ENCODE measurements at regions not wholly inside any gene's neighbourhood (a gene's known extent, or its start where the extent isn't known, plus 50 kb on each side); places are given as distances from the start of the nearest gene placed in this dataset.

DNA sequence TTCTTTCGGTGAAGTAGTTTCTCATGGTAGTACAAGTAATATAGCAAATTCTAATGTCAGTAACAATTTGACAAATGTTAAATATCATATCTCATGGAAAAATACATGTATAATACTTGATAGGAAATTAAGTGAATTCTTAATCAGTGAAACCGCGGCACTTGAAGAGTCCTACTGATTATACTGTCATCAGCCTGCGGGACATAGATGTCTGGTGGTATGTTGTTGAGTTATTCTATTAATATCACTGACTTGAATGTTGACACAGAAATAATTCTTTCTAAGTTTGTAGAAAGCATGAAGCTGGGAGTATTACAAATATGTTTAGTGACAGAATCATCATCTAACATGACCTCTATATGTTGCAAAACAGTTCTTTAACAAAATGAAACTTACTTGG is 479.8 kb upstream of the IMPG1 start:
- H3K4me3 Mint-ChIP-seq = no peak overlapping the region
- no peaks in the 10 kb centered on the region for H3K4me1 Mint-ChIP-seq (ENCODE audit: low read depth)
- peaks cover 12% of the 10 kb centered on the region for H3K9me3 Mint-ChIP-seq
- no peaks in the 10 kb centered on the region for H3K36me3 Mint-ChIP-seq (ENCODE audit: low read depth)
- no peak for TF ChIP-seq CTCF (IDR thresholded peaks at IDR 0.05)
- no peak for DNase-seq
- no peaks in the 10 kb centered on the region for H3K27me3 Mint-ChIP-seq (ENCODE audit: insufficient read depth)
- H3K27ac Mint-ChIP-seq = no peak overlapping the region

GRCh38 chr6:76533661-76534060 is 461.2 kb upstream of the IMPG1 start:
- H3K27me3 Mint-ChIP-seq (ENCODE audit: insufficient read depth) = no peaks in the 10 kb centered on the region
- H3K9me3 Mint-ChIP-seq = peaks cover 44% of the 10 kb centered on the region
- no peak overlapping the region for H3K4me3 Mint-ChIP-seq
- H3K27ac Mint-ChIP-seq = no peak overlapping the region
- H3K36me3 Mint-ChIP-seq (ENCODE audit: low read depth) = no peaks in the 10 kb centered on the region
- H3K4me1 Mint-ChIP-seq (ENCODE audit: low read depth) = no peaks in the 10 kb centered on the region
- TF ChIP-seq CTCF (IDR thresholded peaks at IDR 0.05) = no peak
- DNase-seq = no peak

GRCh38 chr6:76532647-76533046 is 460.2 kb upstream of the IMPG1 start:
- Mint-ChIP-seq H3K27ac (no peak overlapping the region), H3K4me3 (no peak overlapping the region), H3K36me3 (ENCODE audit: low read depth) (no peaks in the 10 kb centered on the region), H3K27me3 (ENCODE audit: insufficient read depth) (no peaks in the 10 kb centered on the region), H3K4me1 (ENCODE audit: low read depth) (no peaks in the 10 kb centered on the region), H3K9me3 (peaks cover 44% of the 10 kb centered on the region)
- TF ChIP-seq CTCF (IDR thresholded peaks at IDR 0.05) = no peak
- no peak for DNase-seq

DNA sequence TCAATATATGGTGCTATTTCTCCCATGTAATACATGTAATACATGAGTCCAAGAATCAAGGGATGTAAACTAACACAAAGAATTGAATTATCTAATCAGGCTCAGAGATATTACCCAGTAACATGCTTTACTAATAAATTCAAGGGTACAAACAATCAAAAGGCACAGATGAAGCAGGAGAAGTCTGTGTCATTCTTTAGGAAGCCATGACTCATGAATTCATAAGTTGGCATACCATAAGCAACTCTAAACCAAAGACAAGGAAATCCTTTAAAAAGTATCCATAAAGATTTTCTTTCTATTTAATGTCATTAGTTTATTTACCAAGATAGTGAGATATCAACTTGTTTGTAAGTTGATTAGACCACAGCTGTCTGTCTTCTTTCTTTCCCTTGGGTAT is 446.0 kb upstream of the IMPG1 start:
- TF ChIP-seq CTCF (IDR thresholded peaks at IDR 0.05) = no peak
- no peak for DNase-seq
- Mint-ChIP-seq H3K4me3 (no peak overlapping the region), H3K4me1 (ENCODE audit: low read depth) (no peaks in the 10 kb centered on the region), H3K27ac (no peak overlapping the region), H3K9me3 (peaks cover 42% of the 10 kb centered on the region), H3K36me3 (ENCODE audit: low read depth) (no peaks in the 10 kb centered on the region), H3K27me3 (ENCODE audit: insufficient read depth) (peaks cover 2% of the 10 kb centered on the region; the same call in 1 of the 2 replicates)

DNA sequence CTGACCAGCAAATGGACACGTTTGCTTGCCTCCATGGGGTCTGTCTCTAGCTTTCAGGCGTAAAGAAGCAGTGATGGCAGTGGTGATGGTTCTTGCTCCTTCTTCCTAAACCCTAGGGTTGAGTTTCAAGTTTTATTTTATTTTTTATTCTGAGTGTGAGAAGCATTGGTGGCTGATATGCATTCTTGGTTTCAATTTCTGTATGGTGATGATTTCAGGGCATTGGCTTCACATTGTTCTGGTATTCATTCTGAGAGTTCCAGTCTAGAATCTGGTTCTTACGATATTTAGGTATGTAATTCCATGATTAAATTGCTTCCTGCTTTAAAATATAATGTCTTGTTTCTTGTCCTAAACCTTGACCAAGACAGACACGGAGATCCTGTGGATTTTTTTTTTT is 444.5 kb upstream of the IMPG1 start:
- Mint-ChIP-seq H3K36me3 (ENCODE audit: low read depth) (no peaks in the 10 kb centered on the region; the same call in 1 of the 2 replicates), H3K9me3 (peaks cover 45% of the 10 kb centered on the region), H3K27me3 (ENCODE audit: insufficient read depth) (peaks cover 2% of the 10 kb centered on the region; the same call in 1 of the 2 replicates), H3K4me3 (no peak overlapping the region), H3K4me1 (ENCODE audit: low read depth) (no peaks in the 10 kb centered on the region), H3K27ac (no peak overlapping the region)
- DNase-seq = no peak
- TF ChIP-seq CTCF (IDR thresholded peaks at IDR 0.05) = no peak

DNA sequence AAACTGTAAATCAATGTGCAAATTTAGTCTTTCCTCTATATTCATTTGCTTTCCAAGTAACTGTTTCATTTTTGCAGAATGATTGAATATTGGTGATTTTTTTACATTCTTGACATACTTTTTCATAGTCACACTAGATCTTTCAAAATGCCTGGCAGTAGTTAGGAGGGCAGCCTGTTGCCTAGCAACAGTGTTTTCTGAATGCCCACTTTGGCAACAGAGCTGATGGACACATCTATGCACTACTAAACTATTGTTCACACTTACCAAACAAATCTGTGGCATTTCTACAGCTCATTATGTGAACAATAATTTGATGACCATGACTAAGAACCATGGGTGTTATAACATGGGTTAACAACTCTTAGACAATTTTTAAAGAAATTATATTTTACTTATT is 438.0 kb upstream of the IMPG1 start:
- Mint-ChIP-seq H3K27me3 (ENCODE audit: insufficient read depth) (peaks cover 2% of the 10 kb centered on the region; the same call in 1 of the 2 replicates), H3K9me3 (peaks cover 18% of the 10 kb centered on the region), H3K27ac (no peak overlapping the region), H3K4me3 (no peak overlapping the region), H3K4me1 (ENCODE audit: low read depth) (no peaks in the 10 kb centered on the region), H3K36me3 (ENCODE audit: low read depth) (no peaks in the 10 kb centered on the region; the same call in 1 of the 2 replicates)
- DNase-seq = no peak
- TF ChIP-seq CTCF (IDR thresholded peaks at IDR 0.05) = no peak
